GM10266 (cell line): ENCODE measurements at regions not wholly inside any gene's neighbourhood (a gene's known extent, or its start where the extent isn't known, plus 50 kb on each side); places are given as distances from the start of the nearest gene placed in this dataset.
"Not testable (repeated sequence)": the region's sequence is repeated elsewhere in the genome, so short reads cannot be mapped to it uniquely, and the experiment has no call there.

Source experiments
- DNase-seq: peaks from one replicate; pipeline ENCODE4 v3.0.0; 2012; ENCODE audit errors: extremely low spot score
- TF ChIP-seq, protein P1 (sequence below): IDR thresholded peaks from 2 replicates; pipeline ENCODE4 v1.5.1; 2012; ENCODE audit warnings: mild to moderate bottlenecking, low read depth; ENCODE audit not compliant: control insufficient read depth, insufficient read depth; ENCODE audit errors: missing control alignments

DNA sequence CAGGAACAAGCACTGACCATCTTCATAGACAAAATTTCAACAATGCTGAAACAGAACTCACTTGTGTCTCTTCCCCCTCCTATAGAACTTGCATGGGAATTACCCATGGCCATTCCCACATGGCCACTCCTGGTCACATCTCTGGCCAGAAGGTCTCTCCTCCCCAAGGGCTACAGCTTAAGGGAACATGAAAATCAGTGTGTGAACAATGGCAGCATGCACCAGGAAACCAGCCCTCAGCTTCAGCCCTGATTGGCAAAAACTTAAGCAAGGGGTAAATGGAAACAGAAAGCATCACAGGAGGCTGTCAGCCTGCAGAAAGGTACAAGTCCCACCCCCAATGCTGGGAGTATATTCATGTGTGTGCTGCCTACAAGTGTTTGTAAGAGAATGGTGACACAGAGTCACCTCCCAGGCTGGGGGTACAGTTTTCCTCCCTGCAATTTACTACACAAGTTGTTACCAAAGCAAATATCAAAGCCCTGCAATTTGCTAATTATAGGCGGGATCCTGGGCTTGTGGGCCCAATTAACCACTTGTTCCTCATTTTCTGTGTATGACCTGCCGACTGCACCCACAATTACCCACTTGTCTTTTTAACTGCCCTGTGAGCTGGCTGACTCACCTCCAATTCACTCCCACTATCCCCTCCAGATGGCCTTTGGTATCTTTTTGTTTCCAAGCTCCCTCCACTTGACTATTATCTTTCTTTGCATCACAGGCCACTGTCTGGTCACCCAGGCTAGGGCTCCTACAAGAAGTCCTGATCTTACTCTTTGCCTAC is 84.4 kb upstream of the HES1 start:
- no peak for DNase-seq
- TF ChIP-seq, protein P1, sequence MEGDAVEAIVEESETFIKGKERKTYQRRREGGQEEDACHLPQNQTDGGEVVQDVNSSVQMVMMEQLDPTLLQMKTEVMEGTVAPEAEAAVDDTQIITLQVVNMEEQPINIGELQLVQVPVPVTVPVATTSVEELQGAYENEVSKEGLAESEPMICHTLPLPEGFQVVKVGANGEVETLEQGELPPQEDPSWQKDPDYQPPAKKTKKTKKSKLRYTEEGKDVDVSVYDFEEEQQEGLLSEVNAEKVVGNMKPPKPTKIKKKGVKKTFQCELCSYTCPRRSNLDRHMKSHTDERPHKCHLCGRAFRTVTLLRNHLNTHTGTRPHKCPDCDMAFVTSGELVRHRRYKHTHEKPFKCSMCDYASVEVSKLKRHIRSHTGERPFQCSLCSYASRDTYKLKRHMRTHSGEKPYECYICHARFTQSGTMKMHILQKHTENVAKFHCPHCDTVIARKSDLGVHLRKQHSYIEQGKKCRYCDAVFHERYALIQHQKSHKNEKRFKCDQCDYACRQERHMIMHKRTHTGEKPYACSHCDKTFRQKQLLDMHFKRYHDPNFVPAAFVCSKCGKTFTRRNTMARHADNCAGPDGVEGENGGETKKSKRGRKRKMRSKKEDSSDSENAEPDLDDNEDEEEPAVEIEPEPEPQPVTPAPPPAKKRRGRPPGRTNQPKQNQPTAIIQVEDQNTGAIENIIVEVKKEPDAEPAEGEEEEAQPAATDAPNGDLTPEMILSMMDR, result no peak

GRCh38 chr3:194053136-194053535 is 82.8 kb upstream of the HES1 start:
- DNase-seq, result no peak
- TF ChIP-seq, protein P1, result no peak

DNA sequence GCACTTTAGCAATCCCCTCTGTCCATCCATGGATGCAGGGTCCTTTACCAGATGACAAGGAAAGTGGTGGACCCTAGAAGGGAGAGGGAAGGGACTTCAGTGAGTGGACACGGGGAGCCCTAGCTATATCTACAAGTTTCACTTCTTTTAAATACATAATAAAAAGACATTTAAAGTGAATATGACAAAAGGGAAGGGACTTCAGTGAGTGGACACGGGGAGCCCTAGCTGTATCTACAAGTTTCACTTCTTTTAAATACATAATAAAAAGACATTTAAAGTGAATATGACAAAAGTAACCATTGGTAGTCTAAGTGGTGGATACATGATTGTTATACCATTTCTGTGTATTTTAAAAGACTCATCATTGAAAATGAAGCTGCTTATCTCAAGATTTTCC is 81.9 kb upstream of the HES1 start:
- no peak for DNase-seq
- TF ChIP-seq, protein P1, result no peak

GRCh38 chr3:194054540-194054939 is 81.4 kb upstream of the HES1 start:
- TF ChIP-seq, protein P1, result no peak
- DNase-seq, result no peak

DNA sequence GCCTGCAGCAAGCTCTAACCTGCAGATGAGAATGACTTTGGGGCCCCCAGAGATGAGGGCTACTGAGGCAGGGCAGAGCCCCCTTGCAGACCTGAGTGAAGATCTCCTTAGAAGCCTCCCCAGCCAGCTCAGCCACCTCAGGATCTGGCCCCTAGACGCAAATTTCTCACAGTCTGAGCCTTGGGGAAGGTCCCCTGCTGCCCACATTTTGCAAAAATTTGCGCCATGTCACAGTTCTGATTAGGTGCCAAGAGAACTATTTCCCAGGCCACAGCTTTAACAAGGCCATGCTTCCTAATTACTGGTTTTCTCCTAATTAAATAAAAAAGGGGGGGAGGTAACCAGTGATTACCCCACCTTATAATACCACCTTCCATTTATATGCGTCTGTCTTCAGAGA is 81.0 kb upstream of the HES1 start:
- no peak for DNase-seq
- TF ChIP-seq, protein P1, result no peak

DNA sequence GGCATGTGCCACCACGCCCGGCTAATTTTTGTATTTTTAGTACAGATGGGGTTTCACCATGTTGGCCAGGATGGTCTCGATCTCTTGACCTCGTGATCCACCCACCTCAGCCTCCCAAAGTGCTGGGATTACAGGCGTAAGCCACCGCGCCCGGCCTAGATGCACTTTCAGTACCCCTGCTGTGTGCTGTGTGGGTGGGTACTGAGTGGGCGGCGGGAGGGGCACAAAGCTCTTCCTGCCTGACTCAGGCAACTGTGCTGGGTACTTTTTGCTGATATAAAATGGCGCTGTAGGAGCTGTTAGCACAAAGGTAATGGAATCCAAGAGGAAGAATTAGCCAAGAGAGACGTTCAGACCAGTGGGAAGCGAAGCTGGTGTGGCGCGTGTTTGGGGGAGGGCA is 79.6 kb upstream of the HES1 start:
- DNase-seq, result not testable (repeated sequence)

DNA sequence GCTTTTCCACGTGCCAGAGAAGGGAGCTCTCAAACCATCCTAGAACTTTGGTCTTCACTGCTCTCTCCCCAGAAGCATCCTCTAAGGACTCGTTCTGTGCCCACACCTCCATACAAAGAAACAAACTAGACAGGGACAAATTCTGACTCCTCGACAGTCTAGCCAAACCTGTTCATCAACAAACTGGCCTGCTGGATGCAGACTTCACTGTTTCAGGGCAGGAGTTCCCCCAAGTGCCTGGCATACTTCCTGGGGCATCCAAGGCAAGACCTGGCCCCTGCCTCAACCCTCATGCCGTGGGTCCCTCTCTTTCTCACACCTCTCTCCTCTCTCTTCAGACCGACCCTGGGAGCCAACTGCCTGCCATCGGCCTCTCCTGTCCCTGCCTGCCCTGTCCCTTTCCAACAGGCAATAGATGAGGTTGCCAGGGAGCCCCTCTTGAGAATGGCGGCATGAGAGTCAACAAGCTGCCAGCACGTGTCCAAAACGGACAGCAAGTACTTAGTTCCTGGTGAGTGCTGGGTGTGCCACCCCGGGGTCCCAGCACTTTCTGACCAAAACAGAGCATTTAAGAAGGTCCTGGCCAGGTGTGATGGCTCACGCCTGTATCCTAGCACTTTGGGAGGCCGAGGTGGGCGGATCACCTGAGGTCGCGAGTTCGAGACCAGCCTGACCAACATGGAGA is 79.1 kb upstream of the HES1 start:
- no peak for DNase-seq
- TF ChIP-seq, protein P1, result no peak
